Testis (tissue), 2 donors: ENCODE measurements at regions not wholly inside any gene's neighbourhood (a gene's known extent, or its start where the extent isn't known, plus 50 kb on each side); places are given as distances from the start of the nearest gene placed in this dataset.
A peak's percentile ranks its signal among the peaks of the same experiment; 100 is the strongest.

Source experiments
- DNase-seq: peaks from one replicate; pipeline ENCODE4 v3.0.0-alpha.2; 2019
- H3K27ac ChIP-seq, 2 donors: fragments of 200-600 bp; sonication (generic); one replicate each; pipeline ENCODE4 v1.5.1; 2019
- H3K27me3 ChIP-seq: fragments of 200-600 bp; sonication (generic); one replicate; pipeline ENCODE4 v1.5.1; 2019
- H3K36me3 ChIP-seq: fragments of 200-600 bp; sonication (generic); one replicate; pipeline ENCODE4 v1.5.1; 2017; ENCODE audit warnings: low read depth; ENCODE audit errors: missing control alignments
- H3K4me1 ChIP-seq: fragments of 200-600 bp; sonication (generic); one replicate; pipeline ENCODE4 v1.5.1; 2019
- H3K4me3 ChIP-seq, 2 donors: fragments of 200-600 bp; sonication (generic); one replicate each; pipeline ENCODE4 v1.5.1; 2017 to 2019
- H3K9me3 ChIP-seq: fragments of 200-600 bp; sonication (generic); one replicate; pipeline ENCODE4 v1.5.1; 2017
- POLR2A ChIP-seq: fragments of 450-650 bp; IDR thresholded peaks from one replicate; pipeline ENCODE4 v1.6.1; 2017; ENCODE audit warnings: antibody characterized with exemption, mild to moderate bottlenecking, moderate library complexity
- WGBS, 2 donors: methylation state at CpG; one replicate each; pipeline ENCODE4 v1.1.5; 2018; 5-methylcytosine and 5-hydroxymethylcytosine counted together
- intact Hi-C: fragments of 100-400 bp; cut with DNase I; formaldehyde crosslinking; loops from one replicate; pipeline ENCODE4 v1.15.1; 2023; ENCODE audit warnings: low total_unique reads
- TF ChIP-seq, protein P1 (sequence below), 3 experiments: fragments of 450-650 bp in 2 of 3; fragments of 200-600 bp in 1 of 3; sonication (generic) in 1 of 3; IDR thresholded peaks; one replicate each; pipeline ENCODE4 v1.5.1; 2016 to 2019; ENCODE audit warnings: antibody characterized with exemption in 3 of 3, mild to moderate bottlenecking in 2 of 3, moderate library complexity in 1 of 3

DNA sequence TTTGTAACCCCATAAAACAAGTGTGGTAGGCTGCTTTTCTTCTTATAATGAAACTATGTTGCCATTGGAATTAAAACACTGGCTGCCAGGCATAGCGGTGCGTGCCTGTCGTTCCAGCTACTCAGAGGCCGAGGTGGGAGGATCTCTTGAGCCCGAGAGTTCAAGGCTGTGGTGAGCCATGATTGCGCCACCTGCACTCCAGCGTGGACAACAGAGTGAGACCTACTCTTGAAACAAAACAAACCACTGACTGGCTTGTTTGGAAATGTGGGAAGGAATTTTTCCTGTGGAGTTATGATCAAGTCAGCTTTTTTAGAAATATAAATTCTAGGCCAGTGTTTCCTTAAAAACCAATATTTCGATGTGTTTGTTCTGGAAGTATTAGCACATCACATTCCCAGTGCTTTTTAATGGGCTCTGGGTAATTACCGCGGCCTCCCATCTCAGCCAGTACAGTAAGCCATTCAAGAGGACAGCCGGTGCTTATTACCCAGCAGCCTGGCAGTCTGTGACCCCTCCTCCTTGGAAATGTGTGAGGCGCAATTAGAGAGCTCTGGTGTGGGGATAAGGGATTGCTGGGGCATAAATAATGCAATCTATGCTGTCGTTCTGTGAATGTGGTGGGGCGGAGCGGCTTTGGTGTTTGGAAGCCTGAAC lies 58.3 kb upstream of the TRAK1 start:
- TF ChIP-seq, protein P1, sequence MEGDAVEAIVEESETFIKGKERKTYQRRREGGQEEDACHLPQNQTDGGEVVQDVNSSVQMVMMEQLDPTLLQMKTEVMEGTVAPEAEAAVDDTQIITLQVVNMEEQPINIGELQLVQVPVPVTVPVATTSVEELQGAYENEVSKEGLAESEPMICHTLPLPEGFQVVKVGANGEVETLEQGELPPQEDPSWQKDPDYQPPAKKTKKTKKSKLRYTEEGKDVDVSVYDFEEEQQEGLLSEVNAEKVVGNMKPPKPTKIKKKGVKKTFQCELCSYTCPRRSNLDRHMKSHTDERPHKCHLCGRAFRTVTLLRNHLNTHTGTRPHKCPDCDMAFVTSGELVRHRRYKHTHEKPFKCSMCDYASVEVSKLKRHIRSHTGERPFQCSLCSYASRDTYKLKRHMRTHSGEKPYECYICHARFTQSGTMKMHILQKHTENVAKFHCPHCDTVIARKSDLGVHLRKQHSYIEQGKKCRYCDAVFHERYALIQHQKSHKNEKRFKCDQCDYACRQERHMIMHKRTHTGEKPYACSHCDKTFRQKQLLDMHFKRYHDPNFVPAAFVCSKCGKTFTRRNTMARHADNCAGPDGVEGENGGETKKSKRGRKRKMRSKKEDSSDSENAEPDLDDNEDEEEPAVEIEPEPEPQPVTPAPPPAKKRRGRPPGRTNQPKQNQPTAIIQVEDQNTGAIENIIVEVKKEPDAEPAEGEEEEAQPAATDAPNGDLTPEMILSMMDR (IDR thresholded peaks at IDR 0.05): no peak
- TF ChIP-seq POLR2A: no peak
- Histone ChIP-seq H3K36me3 (no peaks in the 10 kb centered on the region), H3K27me3 (no peaks in the 10 kb centered on the region), H3K4me3 (no peak overlapping the region), H3K4me1 (peaks cover 46% of the 10 kb centered on the region), H3K9me3 (no peaks in the 10 kb centered on the region), H3K27ac (peak overlapping the region; percentile 64 to 76)
- 31 to 40% methylated on average over 15 of the region's 15 CpGs for WGBS, 2 donors
- intact Hi-C loops: no loop called here
- peak; percentile 97 for DNase-seq

DNA sequence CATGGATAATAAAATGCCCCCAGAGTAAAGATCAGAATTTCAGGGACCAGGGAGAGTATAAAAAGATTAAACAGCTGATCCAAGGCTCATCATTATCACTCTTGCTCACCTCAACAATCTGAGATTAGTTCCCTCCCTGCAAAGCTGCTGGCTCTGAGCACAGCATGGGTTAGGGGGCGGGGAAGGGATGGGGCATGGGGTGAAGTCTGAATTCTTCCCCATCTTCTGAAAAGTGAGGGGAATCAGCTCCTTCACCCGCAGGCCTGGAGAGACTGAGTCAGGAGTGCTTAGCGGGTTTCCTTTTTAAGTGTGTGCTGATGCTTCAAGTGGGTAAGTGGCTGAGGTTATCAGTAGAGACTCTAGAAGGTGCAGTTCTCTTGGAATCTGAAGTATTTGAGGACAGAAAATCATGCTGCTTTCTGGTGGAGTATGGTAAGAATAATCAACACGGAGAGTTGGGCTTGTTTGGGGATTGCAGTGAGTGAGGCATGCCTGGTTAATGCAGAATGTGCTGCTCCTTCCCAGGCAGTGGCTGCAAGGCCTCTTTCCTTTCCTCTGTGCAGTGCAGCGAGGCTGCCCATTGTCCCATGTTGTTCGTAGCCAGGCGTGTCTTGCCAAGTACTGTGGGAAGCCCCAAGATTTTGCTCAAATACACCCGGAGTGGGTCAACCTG lies 59.2 kb upstream of the TRAK1 start:
- 25 to 41% methylated on average over 8 of the region's 8 CpGs for WGBS, 2 donors
- H3K36me3 ChIP-seq: no peaks in the 10 kb centered on the region
- no peak overlapping the region for H3K4me3 ChIP-seq
- H3K9me3 ChIP-seq: no peaks in the 10 kb centered on the region
- intact Hi-C loops: no loop called here
- peaks cover 46% of the 10 kb centered on the region for H3K4me1 ChIP-seq
- H3K27ac ChIP-seq: peak overlapping the region; percentile 64 to 76
- peak; percentile 68 for DNase-seq
- H3K27me3 ChIP-seq: no peaks in the 10 kb centered on the region
- no peak for TF ChIP-seq POLR2A

DNA sequence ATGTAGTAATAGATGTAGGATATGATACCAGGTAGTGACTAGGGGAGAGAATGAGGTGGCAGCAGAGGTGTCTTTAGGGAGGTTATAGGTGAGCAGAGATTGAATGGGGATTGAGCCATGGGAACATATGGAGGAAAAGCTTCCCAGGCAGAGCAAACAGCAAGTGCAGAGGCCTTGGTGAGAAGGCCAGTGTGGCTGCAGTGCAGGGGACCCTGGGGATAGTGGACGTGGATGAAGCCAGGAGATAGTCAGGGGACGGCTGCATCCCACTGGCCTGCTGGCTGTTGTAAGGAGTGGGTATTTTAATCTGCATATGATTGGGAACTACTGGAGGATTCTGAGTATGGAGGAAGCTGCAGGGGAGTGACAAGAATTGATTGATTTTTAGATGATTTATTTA lies 62.7 kb upstream of the TRAK1 start:
- WGBS, 2 donors: 82 to 85% methylated on average over 2 of the region's 2 CpGs
- Histone ChIP-seq H3K4me1 (peaks cover 51% of the 10 kb centered on the region), H3K36me3 (no peaks in the 10 kb centered on the region), H3K9me3 (no peaks in the 10 kb centered on the region), H3K27me3 (no peaks in the 10 kb centered on the region), H3K27ac (no peak overlapping the region), H3K4me3 (no peak overlapping the region)
- no peak for DNase-seq
- TF ChIP-seq, protein P1 (IDR thresholded peaks at IDR 0.05): no peak
- TF ChIP-seq POLR2A: no peak
- intact Hi-C loops: no loop called here

DNA sequence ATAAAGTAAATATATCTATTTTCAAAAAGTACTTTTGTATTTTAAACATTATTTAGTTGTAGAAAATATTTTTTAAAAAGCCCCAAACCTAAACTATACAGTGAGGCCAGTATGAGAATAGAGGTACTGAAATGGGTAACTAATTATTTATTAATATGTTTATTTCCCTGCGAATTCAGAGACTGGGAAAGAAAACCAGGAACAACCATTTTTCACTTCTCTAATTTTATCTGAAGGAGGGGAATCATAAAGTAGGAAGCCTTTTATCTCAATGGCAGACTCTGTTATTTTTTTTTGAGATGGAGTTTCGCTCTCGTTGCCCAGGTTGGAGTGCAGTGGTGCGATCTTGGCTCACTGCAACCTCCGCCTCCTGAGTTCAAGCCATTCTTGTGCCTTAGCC lies 63.6 kb upstream of the TRAK1 start:
- Histone ChIP-seq H3K9me3 (no peaks in the 10 kb centered on the region), H3K27me3 (no peaks in the 10 kb centered on the region), H3K36me3 (no peaks in the 10 kb centered on the region), H3K4me1 (peaks cover 43% of the 10 kb centered on the region), H3K4me3 (no peak overlapping the region), H3K27ac (no peak overlapping the region)
- intact Hi-C loops: no loop called here
- no peak for DNase-seq
- WGBS, 2 donors: 78 to 80% methylated on average over 5 of the region's 5 CpGs
- TF ChIP-seq, protein P1 (IDR thresholded peaks at IDR 0.05): no peak
- no peak for TF ChIP-seq POLR2A

DNA sequence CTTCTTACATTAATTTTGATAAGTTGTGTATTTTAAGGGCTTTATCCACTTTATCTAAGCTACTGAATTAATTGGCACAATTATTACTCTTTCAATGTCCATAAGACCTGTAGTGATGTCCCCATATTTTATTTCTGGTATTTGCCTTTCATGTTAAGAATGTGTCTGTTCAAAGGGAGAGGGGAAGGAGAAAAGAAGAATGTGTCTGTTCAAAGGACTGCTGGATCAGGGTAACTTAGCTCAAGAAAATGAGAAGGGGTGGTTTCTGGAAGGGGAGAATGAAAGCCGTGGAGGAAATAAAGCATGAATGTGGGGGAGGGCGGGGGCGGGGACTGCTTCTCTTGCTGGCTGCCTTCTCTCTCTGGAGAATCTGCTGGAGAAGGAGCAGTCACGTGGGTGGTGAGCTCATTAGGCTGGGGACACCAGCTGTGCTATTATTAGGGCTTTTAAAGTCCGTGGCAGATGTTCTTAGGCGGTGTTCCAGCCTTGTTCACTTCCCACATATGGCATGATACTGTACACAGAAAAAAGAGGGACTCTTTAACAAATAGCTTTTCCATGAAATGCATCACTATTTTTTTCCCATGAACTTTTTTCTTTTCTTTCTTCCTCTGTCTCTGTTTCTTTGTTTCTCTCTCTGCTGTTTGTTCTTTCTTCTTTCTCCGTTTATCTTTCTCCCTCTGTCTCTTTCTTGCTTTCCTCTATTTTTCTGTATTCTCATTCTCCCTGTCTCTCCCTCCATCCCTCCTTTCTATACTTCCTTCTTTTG lies 63.7 kb upstream of the ULK4 start:
- no peaks in the 10 kb centered on the region for H3K36me3 ChIP-seq
- peak; percentile 98 for DNase-seq
- peak overlapping the region; percentile 70 to 78 for H3K27ac ChIP-seq
- no peak for TF ChIP-seq POLR2A
- TF ChIP-seq, protein P1 (IDR thresholded peaks at IDR 0.05): no peak
- peaks cover 30% of the 10 kb centered on the region for H3K4me1 ChIP-seq
- H3K4me3 ChIP-seq: no peak overlapping the region
- H3K9me3 ChIP-seq: no peaks in the 10 kb centered on the region
- H3K27me3 ChIP-seq: no peaks in the 10 kb centered on the region
- intact Hi-C loops: no loop called here
- WGBS, 2 donors: 19 to 20% methylated on average over 7 of the region's 7 CpGs
